ENCODE measurements at regions not wholly inside any gene's neighbourhood (a gene's known extent, or its start where the extent isn't known, plus 50 kb on each side); places are given as distances from the start of the nearest gene placed in this dataset.

DNA sequence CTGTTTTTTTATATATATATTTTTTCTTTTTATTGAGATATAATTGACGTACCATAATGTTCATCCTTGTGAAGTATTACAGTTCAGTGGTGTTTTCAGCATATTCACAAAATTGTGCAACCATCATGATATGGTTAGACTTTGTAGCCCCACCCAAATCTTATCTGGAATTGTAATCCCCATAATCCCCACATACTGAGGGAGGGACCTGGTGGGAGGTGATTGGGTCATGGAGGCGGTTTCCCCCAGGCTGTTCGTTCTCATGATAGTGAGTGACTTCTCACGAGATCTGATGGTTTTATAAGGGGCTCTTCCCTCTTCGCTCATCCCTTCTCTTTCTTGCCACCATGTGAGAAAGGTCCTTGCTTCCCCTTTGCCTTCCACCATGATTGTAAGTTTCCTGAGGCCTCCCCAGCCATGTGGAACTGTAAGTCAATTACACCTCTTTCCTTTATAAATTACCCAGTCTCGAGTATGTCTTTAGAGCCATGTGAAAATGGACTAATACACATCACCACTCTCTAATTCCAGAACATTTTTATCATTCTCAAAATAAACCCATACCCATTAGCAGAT is 73.9 kb upstream of the SMNDC1 start:
- POLR2A ChIA-PET (ENCODE audit: low non-redundant PET) = no interaction called here
- CTCF ChIA-PET = no interaction called here
- DNase-seq (ENCODE audit: low spot score) = no peak
- H3K27ac ChIP-seq = no peak overlapping the region
- TF ChIP-seq CTCF (conservative IDR thresholded peaks at IDR 0.05; ENCODE audit: low read depth) = no peak

- no peak for DNase-seq (ENCODE audit: low spot score)
- TF ChIP-seq CTCF (conservative IDR thresholded peaks at IDR 0.05; ENCODE audit: low read depth) = no peak
- ChIA-PET CTCF (interaction anchor here (0.5 to 0.6 kb wide), 4 partner anchors 23 to 565 kb away, joined by 3 to 6 read pairs (median 5); no protein-coding TSS in a partner anchor), POLR2A (ENCODE audit: low non-redundant PET) (no interaction called here)
- no peak overlapping the region for H3K27ac ChIP-seq
Measured at GRCh38 chr10:110379831-110380230, 75.1 kb upstream of the SMNDC1 start.

DNA sequence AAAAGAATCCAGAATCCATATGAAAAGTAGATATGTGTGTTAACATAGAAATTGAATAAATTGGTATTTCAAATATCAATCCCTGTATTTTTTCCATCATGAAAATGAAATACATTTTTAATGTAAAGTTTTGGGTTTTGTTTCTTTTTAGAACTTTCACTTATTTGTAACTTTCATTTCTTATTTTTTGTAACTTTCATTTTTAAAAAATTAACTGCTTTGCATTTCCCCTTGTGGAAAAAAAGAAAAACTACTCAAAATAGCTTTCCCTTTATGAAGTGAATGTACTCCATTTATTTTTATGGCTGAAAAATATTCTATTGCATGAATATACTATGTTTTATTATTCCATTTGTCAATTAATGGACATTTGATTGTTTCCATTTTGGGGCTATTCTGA is 75.6 kb upstream of the SMNDC1 start:
- ChIA-PET CTCF (interaction anchor here (0.5 to 0.7 kb wide), 2 partner anchors 85 to 116 kb away, joined by 4 read pairs; no protein-coding TSS in a partner anchor), POLR2A (ENCODE audit: low non-redundant PET) (no interaction called here)
- no peak for DNase-seq (ENCODE audit: low spot score)
- TF ChIP-seq CTCF (conservative IDR thresholded peaks at IDR 0.05; ENCODE audit: low read depth) = no peak
- H3K27ac ChIP-seq = no peak overlapping the region

GRCh38 chr10:110382695-110383094 is 78.0 kb upstream of the SMNDC1 start:
- no peak for DNase-seq (ENCODE audit: low spot score)
- H3K27ac ChIP-seq = no peak overlapping the region
- CTCF ChIA-PET = no interaction called here
- TF ChIP-seq CTCF (conservative IDR thresholded peaks at IDR 0.05; ENCODE audit: low read depth) = no peak
- POLR2A ChIA-PET (ENCODE audit: low non-redundant PET) = no interaction called here

DNA sequence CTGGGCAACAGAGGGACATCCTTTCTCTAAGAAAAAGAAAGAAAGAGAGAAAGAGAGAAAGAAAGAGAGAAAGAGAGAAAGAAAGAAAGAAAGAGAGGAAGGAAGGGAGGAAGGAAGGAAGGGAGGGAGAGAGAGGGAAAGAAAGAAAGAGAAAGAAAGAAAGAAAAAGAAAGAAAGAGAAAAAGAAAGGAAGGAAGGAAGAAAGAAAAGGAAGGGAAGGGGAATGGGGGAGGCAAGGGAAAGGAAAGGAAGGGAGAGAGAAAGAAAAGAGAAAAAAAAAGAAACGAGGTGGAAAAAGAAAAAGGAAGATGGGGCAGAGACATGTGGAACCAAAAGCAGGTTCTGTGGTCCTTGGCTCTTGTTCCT is 82.9 kb upstream of the SMNDC1 start:
- H3K27ac ChIP-seq = no peak overlapping the region
- TF ChIP-seq CTCF (conservative IDR thresholded peaks at IDR 0.05; ENCODE audit: low read depth) = no peak
- ChIA-PET CTCF (no interaction called here), POLR2A (ENCODE audit: low non-redundant PET) (no interaction called here)
- no peak for DNase-seq (ENCODE audit: low spot score)

DNA sequence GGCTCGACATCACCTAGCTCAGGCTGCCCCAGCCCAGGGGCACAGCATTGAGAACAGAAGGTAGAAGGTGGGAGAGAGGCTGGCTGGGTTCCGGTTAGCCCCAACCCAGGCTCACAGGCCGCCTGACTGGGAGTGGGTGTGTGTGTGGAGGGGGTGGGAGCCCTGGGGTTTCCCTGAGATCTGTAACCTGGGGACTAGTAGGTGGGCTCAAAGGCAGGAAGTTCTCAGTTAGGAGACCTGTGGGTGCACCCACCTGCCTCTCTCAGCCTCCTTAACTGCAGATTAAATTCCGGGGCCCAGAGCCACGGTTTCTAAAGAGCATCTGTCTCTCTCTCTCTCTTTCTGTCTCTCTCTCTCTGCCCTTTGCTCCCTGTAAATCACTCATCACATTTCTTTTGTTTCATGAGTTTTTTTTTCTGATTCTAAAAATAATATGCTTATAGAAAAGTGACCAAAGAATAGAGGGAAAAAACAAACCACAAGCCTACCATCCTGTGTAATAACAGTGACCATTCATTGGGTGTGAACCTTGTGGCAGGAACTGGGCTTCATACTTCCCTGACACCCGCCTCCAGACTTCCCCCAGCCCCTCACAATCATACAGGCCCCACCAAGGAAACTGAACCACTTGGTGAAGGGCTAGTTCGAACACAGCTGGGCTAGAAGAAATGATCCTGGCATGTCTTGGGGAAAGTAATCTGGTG is 83.4 kb upstream of the SMNDC1 start:
- TF ChIP-seq CTCF (conservative IDR thresholded peaks at IDR 0.05; ENCODE audit: low read depth) = no peak
- CTCF ChIA-PET = interaction anchor here (0.6 kb wide), 1 partner anchor 182 kb away, joined by 6 read pairs; no protein-coding TSS in a partner anchor
- POLR2A ChIA-PET (ENCODE audit: low non-redundant PET) = no interaction called here
- no peak for DNase-seq (ENCODE audit: low spot score)
- H3K27ac ChIP-seq = no peak overlapping the region

All from RWPE1 (cell line).